ENCODE measurements at regions not wholly inside any gene's neighbourhood (a gene's known extent, or its start where the extent isn't known, plus 50 kb on each side); places are given as distances from the start of the nearest gene placed in this dataset.

GRCh38 chr22:27624705-27625104 lies 176.9 kb downstream of the MN1 start:
- H3K4me3 ChIP-seq (ENCODE audit: low read length), result no peak overlapping the region
- TF ChIP-seq, protein P1, sequence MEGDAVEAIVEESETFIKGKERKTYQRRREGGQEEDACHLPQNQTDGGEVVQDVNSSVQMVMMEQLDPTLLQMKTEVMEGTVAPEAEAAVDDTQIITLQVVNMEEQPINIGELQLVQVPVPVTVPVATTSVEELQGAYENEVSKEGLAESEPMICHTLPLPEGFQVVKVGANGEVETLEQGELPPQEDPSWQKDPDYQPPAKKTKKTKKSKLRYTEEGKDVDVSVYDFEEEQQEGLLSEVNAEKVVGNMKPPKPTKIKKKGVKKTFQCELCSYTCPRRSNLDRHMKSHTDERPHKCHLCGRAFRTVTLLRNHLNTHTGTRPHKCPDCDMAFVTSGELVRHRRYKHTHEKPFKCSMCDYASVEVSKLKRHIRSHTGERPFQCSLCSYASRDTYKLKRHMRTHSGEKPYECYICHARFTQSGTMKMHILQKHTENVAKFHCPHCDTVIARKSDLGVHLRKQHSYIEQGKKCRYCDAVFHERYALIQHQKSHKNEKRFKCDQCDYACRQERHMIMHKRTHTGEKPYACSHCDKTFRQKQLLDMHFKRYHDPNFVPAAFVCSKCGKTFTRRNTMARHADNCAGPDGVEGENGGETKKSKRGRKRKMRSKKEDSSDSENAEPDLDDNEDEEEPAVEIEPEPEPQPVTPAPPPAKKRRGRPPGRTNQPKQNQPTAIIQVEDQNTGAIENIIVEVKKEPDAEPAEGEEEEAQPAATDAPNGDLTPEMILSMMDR (conservative IDR thresholded peaks at IDR 0.05; ENCODE audit: low read depth, low read length), result no peak
- DNase-seq (ENCODE audit: low read depth), result no peak

GRCh38 chr22:27625769-27626674 lies 175.5 kb downstream of the MN1 start:
- TF ChIP-seq, protein P1 (conservative IDR thresholded peaks at IDR 0.05; ENCODE audit: low read depth, low read length), result no peak
- no peak for DNase-seq (ENCODE audit: low read depth)
- no peak overlapping the region for H3K4me3 ChIP-seq (ENCODE audit: low read length)

DNA sequence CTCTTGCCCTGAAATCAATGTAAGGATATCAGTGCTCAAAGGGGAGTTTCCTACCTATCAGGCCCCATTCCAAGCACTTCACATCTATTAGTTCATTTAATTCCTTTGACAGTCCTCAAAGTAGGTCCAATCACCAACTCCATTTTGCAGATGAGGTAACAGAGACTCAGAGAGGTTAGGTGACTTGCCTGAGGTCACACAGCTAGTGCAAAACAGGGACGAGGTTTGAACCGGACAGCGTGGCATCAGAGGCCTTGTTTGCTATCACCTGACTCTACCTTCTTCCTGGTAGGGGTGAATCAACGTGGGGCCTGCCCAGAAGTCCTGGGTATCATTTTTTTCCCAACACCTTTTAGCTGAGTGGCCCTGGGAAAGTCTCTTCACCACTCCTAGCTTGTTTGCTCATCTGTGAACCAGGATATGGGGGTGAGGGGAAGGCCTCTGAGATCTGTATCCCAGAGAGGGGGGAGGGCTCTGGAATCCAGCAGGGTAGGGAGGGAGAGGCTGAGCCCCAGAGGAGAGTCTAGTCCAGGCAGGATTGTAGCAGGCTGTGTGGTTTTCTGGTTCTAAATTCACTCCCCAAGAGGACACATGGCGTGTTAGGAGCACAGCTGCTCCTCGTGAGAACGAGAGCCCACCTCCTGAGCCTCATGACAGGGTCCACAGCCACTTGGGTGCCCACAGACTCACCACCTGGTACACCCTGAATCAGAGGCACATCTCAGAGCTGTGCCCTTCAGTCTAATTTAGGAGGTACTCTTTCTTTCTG lies 174.7 kb downstream of the MN1 start:
- TF ChIP-seq, protein P1 (conservative IDR thresholded peaks at IDR 0.05; ENCODE audit: low read depth, low read length), result no peak
- no peak for DNase-seq (ENCODE audit: low read depth)
- H3K4me3 ChIP-seq (ENCODE audit: low read length), result no peak overlapping the region

DNA sequence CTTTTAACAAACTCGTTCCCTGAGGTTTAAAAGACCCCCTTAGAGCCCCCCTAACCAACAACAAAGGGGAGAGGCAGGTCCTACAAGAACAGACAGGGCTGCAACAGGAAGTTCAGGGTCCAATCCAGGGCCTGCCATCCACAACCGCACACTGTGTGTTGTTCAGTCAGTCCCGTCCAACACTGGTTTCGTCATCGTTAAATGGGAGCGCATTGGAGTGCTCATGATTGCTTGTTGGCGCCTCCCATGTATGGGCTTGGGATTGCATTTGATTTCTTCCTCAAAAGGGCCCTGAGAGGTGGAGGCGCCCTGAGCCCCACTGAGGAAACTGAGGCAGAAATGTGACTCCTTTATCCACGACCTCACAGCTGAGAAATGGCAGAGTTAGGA lies 174.1 kb downstream of the MN1 start:
- TF ChIP-seq, protein P1 (conservative IDR thresholded peaks at IDR 0.05; ENCODE audit: low read depth, low read length), result no peak
- no peak for DNase-seq (ENCODE audit: low read depth)
- H3K4me3 ChIP-seq (ENCODE audit: low read length), result no peak overlapping the region

DNA sequence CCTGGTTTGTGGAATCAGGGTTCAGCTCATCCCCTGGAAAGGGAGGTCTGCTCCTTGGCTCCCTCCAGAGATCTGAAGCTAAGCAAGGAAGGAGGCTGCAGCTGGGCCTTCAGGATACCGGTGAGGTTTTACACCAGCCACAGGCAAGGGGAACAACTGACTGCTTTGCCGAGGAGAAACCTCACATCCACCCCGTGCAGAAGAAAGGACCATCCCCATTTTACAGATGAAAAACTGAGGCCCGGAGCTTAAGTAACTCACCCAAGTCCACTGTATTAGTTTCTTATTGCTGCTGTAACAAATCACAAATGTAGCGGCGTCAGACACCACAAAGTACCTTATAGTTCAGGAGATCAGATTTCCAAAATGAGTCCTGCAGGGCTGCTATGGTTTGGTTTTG lies 173.7 kb downstream of the MN1 start:
- no peak overlapping the region for H3K4me3 ChIP-seq (ENCODE audit: low read length)
- no peak for DNase-seq (ENCODE audit: low read depth)
- TF ChIP-seq, protein P1 (conservative IDR thresholded peaks at IDR 0.05; ENCODE audit: low read depth, low read length), result no peak

GRCh38 chr22:27628341-27628740 lies 173.2 kb downstream of the MN1 start:
- TF ChIP-seq, protein P1 (conservative IDR thresholded peaks at IDR 0.05; ENCODE audit: low read depth, low read length), result no peak
- DNase-seq (ENCODE audit: low read depth), result no peak

More at GRCh38 chr22:27628341-27628740, 173.2 kb downstream of the MN1 start:
- H3K4me3 ChIP-seq (ENCODE audit: low read length), result no peak overlapping the region
